GM23248 (cell line): ENCODE measurements at regions not wholly inside any gene's neighbourhood (a gene's known extent, or its start where the extent isn't known, plus 50 kb on each side); places are given as distances from the start of the nearest gene placed in this dataset.
"Not testable (repeated sequence)": the region's sequence is repeated elsewhere in the genome, so short reads cannot be mapped to it uniquely, and the experiment has no call there.

ENCODE experiments used
- DNase-seq: peaks from one replicate; pipeline ENCODE4 v3.0.0-alpha.2; 2015
- H2AFZ ChIP-seq: fragments of 200-600 bp; sonication (generic); 2 replicates; pipeline ENCODE4 v1.6.1; 2016; ENCODE audit warnings: antibody characterized with exemption
- H3F3A ChIP-seq: fragments of 200-600 bp; sonication (generic); 2 replicates; pipeline ENCODE4 v1.6.1; 2016; ENCODE audit warnings: mild to moderate bottlenecking, antibody characterized with exemption, mixed run types; ENCODE audit not compliant: insufficient read depth
- H3K27ac ChIP-seq: fragments of 200-600 bp; sonication (generic); 2 replicates; pipeline ENCODE4 v1.5.1; 2016; ENCODE audit warnings: mild to moderate bottlenecking
- H3K27me3 ChIP-seq: fragments of 200-600 bp; sonication (generic); replicated peaks from 2 replicates; pipeline ENCODE4 v1.6.1; 2016; ENCODE audit warnings: mild to moderate bottlenecking; ENCODE audit not compliant: insufficient read depth
- H3K36me3 ChIP-seq: fragments of 200-600 bp; sonication (generic); 2 replicates; pipeline ENCODE4 v1.6.1; 2016; ENCODE audit warnings: low read depth, mild to moderate bottlenecking
- H3K4me1 ChIP-seq: fragments of 200-600 bp; sonication (generic); 2 replicates; pipeline ENCODE4 v1.6.1; 2016; ENCODE audit warnings: mild to moderate bottlenecking; ENCODE audit not compliant: insufficient read depth
- H3K4me2 ChIP-seq: fragments of 200-600 bp; sonication (generic); one replicate; pipeline ENCODE4 v1.6.1; 2016; ENCODE audit warnings: mild to moderate bottlenecking; ENCODE audit not compliant: unreplicated experiment
- H3K4me3 ChIP-seq: fragments of 200-600 bp; sonication (generic); 2 replicates; pipeline ENCODE4 v1.5.1; 2016; ENCODE audit warnings: mild to moderate bottlenecking
- H3K79me2 ChIP-seq: fragments of 200-600 bp; sonication (generic); 2 replicates; pipeline ENCODE4 v1.6.1; 2016; ENCODE audit warnings: mild to moderate bottlenecking; ENCODE audit not compliant: insufficient read depth
- H3K9ac ChIP-seq: fragments of 200-600 bp; sonication (generic); 2 replicates; pipeline ENCODE4 v1.6.1; 2016; ENCODE audit warnings: mild to moderate bottlenecking
- H3K9me2 ChIP-seq: fragments of 200-600 bp; sonication (generic); 2 replicates; pipeline ENCODE4 v1.6.1; 2016; ENCODE audit warnings: mixed run types, mild to moderate bottlenecking, moderate library complexity; ENCODE audit not compliant: insufficient read depth
- H3K9me3 ChIP-seq: fragments of 200-600 bp; sonication (generic); one replicate; pipeline ENCODE4 v1.6.1; 2017; ENCODE audit warnings: low read depth
- H4K20me1 ChIP-seq: fragments of 200-600 bp; sonication (generic); 2 replicates; pipeline ENCODE4 v1.6.0; 2016; ENCODE audit not compliant: insufficient read depth
- EZH2 ChIP-seq: fragments of 200-600 bp; sonication (generic); IDR thresholded peaks from 2 replicates; pipeline ENCODE4 v1.6.1; 2018; ENCODE audit warnings: antibody characterized with exemption, mild to moderate bottlenecking; ENCODE audit not compliant: insufficient read depth, poor library complexity, severe bottlenecking
- EZH2phosphoT487 ChIP-seq: fragments of 200-600 bp; sonication (generic); IDR thresholded peaks from 2 replicates; pipeline ENCODE4 v1.6.1; 2018; ENCODE audit warnings: antibody characterized with exemption, moderate library complexity, mild to moderate bottlenecking, low read depth; ENCODE audit not compliant: insufficient read depth
- WGBS, 2 experiments: methylation state at CpG; one replicate each; pipeline ENCODE4 v1.1.6; 2015 to 2017; ENCODE audit warnings: low lambda C conversion rate in 2 of 2, low coverage in 1 of 2; ENCODE audit errors: missing lambda C conversion rate in 2 of 2; 5-methylcytosine and 5-hydroxymethylcytosine counted together
- in situ Hi-C: fragments of 300-500 bp; cut with MboI; formaldehyde crosslinking; loops from 2 replicates; pipeline ENCODE4 v1.15.0; 2020

DNA sequence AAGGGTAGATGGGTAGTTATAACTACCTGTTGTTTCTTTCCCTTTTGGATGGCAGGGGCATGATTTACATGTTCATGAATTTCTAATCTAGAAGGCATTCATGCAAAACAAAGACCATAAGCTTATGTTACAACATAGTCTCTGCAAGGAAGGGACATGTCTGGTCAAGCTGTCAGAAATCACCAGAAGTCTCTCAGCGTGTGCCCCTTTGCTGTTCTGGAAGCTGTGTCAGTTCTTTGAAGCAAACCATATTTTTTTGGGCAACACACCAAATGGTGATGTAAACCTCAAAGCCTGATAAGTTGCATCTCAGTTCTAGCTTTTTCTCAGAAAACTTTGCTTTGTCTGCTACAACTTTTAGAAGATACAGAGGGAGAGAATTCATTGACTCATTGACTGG is 173.5 kb upstream of the CTAGE1 start:
- Histone ChIP-seq H3K36me3 (no peaks in the 10 kb centered on the region), H3F3A (no peaks in the 10 kb centered on the region), H3K9ac (no peak overlapping the region), H3K4me2 (no peak overlapping the region), H3K9me2 (no peaks in the 10 kb centered on the region), H4K20me1 (no peaks in the 10 kb centered on the region), H3K9me3 (no peaks in the 10 kb centered on the region), H3K27ac (no peak overlapping the region), H3K79me2 (no peaks in the 10 kb centered on the region), H2AFZ (no peak overlapping the region), H3K4me1 (no peaks in the 10 kb centered on the region), H3K27me3 (no peaks in the 10 kb centered on the region), H3K4me3 (no peak overlapping the region)
- no peak for DNase-seq
- TF ChIP-seq EZH2 (no peak), EZH2phosphoT487 (no peak)
- 65 to 68% methylated on average over 1 of the region's 1 CpG for WGBS, 2 experiments
- in situ Hi-C loops, result no loop called here

DNA sequence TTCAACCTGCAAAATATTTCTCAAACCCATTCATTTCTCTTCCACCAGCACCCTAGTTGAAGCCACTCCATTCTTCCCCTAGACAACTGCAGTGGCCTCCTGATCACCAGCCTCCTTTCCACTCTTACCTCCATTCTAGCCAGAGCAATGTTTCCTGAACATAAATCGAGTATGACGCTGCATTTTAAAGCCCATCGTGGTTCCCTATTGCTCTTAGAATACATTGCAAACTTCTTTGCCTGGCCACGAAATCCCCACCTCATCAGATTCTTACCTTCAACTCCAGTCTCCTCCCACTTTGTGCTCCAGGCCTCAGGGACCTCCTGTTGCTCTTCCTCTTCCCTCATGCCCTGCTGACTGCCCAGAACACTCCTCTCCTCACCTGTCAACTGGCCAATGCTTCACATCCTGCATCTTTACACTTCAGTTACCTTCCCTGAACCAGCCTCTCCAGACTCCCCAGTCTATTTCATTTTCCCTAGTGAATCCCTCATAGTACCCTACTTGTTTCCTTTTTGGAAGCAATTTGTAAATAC is 176.5 kb upstream of the CTAGE1 start:
- H4K20me1 ChIP-seq, result no peaks in the 10 kb centered on the region
- TF ChIP-seq EZH2phosphoT487, result no peak
- 61 to 70% methylated on average over 4 of the region's 4 CpGs for WGBS, 2 experiments
- in situ Hi-C loops, result no loop called here
- H3K9me3 ChIP-seq, result no peaks in the 10 kb centered on the region
- H3K4me2 ChIP-seq, result no peak overlapping the region
- DNase-seq, result no peak
- no peaks in the 10 kb centered on the region for H3K9me2 ChIP-seq
- no peaks in the 10 kb centered on the region for H3K36me3 ChIP-seq
- H2AFZ ChIP-seq, result no peak overlapping the region
- no peak overlapping the region for H3K27ac ChIP-seq
- H3K79me2 ChIP-seq, result no peaks in the 10 kb centered on the region
- no peak overlapping the region for H3K9ac ChIP-seq
- no peaks in the 10 kb centered on the region for H3K27me3 ChIP-seq
- no peaks in the 10 kb centered on the region for H3F3A ChIP-seq
- H3K4me3 ChIP-seq, result no peak overlapping the region
- H3K4me1 ChIP-seq, result no peaks in the 10 kb centered on the region

DNA sequence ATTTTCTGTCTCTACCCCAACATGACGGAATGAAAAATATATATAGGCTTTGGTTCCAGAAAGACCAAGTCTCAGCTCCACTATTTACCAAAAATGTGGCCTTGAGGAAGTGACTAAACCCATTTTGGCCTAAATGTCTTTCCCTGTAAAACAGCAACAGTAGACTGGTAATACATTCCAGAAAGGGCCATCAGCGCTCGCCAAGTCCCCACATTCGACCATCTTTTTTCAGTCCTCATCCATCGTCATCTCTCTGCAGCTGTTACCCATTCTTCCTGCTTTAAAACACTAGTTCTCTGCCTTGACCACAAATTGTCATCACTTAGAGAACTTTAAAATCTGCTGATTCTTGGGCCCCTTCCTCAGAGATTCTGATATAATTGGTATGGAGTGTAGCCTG is 183.8 kb upstream of the CTAGE1 start:
- in situ Hi-C loops, result no loop called here
- Histone ChIP-seq H3K4me1 (peaks cover 26% of the 10 kb centered on the region; the same call in 1 of the 2 replicates), H3K27ac (peak overlapping the region; percentile 34), H3K9me2 (no peaks in the 10 kb centered on the region), H3K36me3 (no peaks in the 10 kb centered on the region), H3K79me2 (no peaks in the 10 kb centered on the region), H3K4me2 (peak overlapping the region; percentile 37), H2AFZ (no peak overlapping the region), H4K20me1 (no peaks in the 10 kb centered on the region), H3K9me3 (no peaks in the 10 kb centered on the region), H3F3A (peaks cover 23% of the 10 kb centered on the region), H3K4me3 (no peak overlapping the region), H3K9ac (no peak overlapping the region), H3K27me3 (no peaks in the 10 kb centered on the region)
- 33 to 39% methylated on average over 5 of the region's 5 CpGs for WGBS, 2 experiments
- peak; percentile 80 for DNase-seq
- TF ChIP-seq EZH2phosphoT487 (no peak), EZH2 (no peak)

DNA sequence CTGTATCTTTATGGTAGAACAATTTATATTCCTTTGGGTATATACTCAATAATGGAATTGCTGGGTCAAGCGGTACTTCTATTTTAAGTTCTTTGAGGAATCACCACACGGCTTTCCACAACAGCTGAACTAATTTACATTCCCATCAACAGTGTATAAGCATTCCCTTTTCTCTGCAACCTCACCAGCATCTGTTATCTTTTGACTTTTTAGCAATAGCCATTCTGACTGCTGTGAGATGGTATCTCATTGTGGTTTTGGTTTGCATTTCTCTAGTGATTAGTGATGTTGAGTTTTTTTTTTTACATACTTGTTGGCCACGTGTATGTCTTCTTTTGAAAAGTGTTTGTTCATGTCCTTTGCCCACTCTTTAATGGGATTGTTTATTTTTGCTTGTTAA is 184.7 kb upstream of the CTAGE1 start:
- H3K4me3 ChIP-seq, H3K9me3 ChIP-seq, H3K9ac ChIP-seq, in situ Hi-C loops, H2AFZ ChIP-seq, H3K36me3 ChIP-seq, H3K9me2 ChIP-seq, H3K4me2 ChIP-seq, H3K27me3 ChIP-seq, H3K79me2 ChIP-seq, H4K20me1 ChIP-seq: not testable (repeated sequence)
- WGBS, 2 experiments, result 27% methylated on average over 3 of the region's 3 CpGs
- DNase-seq, result peak; percentile 42
- peaks cover 23% of the 10 kb centered on the region for H3F3A ChIP-seq
- H3K27ac ChIP-seq, result 0 out of 2 replicates have a peak overlapping the region, but pooled peaks have one; percentile 29
- H3K4me1 ChIP-seq, result peaks cover 26% of the 10 kb centered on the region; the same call in 1 of the 2 replicates

DNA sequence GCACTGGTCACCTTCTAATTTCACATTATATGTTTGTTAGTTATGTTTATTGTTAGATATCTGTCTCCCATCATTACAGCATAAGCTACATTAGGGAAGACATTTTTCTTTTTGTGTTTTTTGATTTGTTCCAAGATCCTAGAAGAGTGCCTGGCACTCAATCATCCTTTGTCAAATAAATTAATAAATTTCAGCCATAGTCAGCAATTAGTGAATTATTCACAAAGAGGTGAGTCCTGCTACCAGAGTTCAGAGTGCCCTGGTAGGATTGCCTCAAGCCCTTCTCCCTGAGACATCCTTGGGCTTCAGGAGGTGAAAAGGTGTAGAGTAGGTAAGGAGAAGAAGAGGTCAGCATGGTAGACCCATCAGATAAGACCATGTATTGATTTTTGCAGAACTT is 186.2 kb upstream of the CTAGE1 start:
- Histone ChIP-seq H3K27me3 (no peaks in the 10 kb centered on the region), H3K4me3 (no peak overlapping the region), H3K4me2 (no peak overlapping the region), H3F3A (peaks cover 23% of the 10 kb centered on the region), H3K9me3 (no peaks in the 10 kb centered on the region), H4K20me1 (no peaks in the 10 kb centered on the region), H3K4me1 (peaks cover 26% of the 10 kb centered on the region; the same call in 1 of the 2 replicates), H2AFZ (no peak overlapping the region), H3K36me3 (no peaks in the 10 kb centered on the region), H3K9ac (no peak overlapping the region), H3K9me2 (no peaks in the 10 kb centered on the region), H3K27ac (no peak overlapping the region), H3K79me2 (no peaks in the 10 kb centered on the region)
- in situ Hi-C loops, result no loop called here
- no peak for DNase-seq
- TF ChIP-seq EZH2phosphoT487 (no peak), EZH2 (no peak)
